HG03442 (cell line): ENCODE measurements at regions not wholly inside any gene's neighbourhood (a gene's known extent, or its start where the extent isn't known, plus 50 kb on each side); places are given as distances from the start of the nearest gene placed in this dataset.
"Not testable (repeated sequence)": the region's sequence is repeated elsewhere in the genome, so short reads cannot be mapped to it uniquely, and the experiment has no call there.

Source experiments
- ATAC-seq: cut with Tn5 transposase; IDR thresholded peaks from one replicate; pipeline ENCODE4 v1.9.1; 2021; ENCODE audit warnings: mild to moderate bottlenecking, moderate library complexity; ENCODE audit not compliant: unreplicated experiment

DNA sequence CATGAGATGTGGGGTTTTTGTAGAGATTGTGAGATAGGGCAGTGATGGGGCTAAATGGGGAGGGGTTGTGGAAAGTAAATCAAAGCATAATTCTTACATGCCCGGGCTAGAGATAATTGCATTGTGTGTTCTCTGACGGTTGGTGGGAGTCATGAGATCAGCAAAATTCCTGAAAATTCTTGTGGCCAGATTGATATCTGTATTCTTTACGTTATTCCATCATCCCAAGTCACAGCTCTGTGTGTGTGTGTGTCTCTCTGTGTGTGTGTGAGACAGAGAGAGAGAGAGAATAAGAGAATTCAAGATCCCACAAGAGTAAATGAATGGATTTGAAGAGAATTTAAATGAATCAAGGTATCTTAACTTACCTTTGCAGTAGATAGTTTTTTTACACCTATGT is 138.6 kb upstream of the ARHGAP20 start:
- ATAC-seq: no peak

DNA sequence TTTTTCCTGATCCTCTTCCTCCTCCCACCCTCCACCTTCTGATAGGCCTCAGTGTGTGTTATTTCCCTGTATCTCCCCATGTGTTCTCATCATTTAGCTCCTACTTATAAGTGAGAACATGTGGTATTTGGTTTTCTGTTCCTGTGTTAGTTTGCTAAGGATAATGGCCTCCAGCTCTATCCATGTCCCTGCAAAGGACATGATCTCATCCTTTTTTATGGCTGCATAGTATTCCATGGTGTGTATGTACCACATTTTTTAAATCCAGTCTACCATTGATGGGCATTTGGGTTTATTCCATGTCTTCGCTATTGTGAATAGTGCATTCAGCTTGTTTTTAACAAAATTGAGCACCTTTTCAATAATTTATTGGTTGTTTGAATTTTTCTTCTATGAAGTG is 130.8 kb upstream of the ARHGAP20 start:
- not testable (repeated sequence) for ATAC-seq

DNA sequence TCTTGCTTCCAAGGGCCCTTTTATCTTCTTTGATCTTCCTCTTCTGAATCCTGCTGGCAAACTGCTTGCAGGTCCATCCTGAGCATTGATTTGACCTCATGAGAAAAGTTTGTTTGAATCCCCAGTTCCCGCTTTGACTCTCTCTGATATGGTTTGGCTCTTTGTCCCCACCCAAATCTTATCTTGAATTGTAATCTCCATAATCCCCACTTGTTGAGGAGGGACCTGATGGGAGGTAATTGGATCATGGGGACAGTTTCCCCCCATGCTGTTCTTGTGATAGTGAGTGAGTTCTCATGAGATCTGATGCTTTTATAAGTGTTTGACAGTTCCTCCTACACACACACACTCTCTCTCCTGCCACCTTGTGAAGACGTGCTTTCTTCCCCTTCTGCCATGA is 126.6 kb upstream of the ARHGAP20 start:
- ATAC-seq: no peak

DNA sequence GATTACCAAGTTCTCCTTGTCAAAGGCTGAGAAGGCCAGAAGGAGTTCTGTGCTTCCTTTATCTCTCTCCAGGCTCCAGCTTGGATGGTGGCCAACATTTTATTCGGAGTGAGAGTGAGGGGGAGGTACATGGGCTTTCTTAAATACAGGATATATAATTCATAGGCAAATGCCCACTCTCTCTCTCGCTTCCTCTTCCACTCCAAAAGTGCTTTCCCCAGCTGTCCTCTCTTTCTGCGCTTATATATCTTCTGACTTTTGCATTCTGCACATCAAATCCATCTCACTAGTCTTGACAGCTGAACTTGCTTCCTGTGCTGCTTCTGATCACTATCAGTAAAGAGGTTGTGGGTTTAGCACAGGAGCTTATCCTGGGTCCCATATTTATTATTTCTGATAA is 125.4 kb upstream of the ARHGAP20 start:
- ATAC-seq: no peak

DNA sequence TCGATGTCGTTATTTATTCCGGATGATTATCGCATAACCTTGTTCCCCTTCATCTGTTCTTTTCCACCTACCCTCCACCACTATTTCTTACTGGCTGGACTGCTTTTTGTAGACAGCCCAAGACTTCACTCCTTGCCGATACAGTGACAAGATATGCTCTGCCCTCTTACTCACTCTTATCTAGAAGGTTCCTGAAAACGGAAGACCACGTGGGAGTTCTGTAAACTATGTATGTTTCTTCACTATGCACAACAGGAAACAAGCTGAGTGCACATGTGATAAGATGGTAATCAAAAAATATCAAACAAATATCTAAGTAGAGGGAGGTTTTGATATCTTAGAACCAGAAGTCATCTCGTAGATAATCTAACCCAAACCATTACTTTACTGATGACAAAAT is 122.9 kb upstream of the ARHGAP20 start:
- no peak for ATAC-seq

DNA sequence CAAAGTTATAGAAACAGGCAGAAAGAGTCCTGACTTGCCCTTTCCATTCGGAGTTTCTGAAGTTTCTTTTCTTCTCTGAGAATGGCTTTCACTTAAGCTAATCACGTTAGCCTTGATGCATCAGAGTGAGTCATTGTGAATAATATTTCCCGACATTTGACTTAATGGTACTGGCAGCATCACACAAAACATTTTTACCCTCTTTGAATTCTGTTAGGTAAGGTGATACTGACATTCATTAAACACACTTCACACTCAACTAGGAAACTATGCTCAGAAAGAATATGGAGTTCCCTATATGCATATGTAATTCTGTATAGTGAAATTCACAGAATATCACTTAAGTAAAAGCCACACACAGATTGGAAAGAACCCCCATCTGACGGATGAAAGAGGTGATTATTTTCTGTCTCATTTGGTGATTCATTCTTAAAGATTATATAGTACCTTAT is 120.8 kb upstream of the ARHGAP20 start:
- ATAC-seq: no peak

DNA sequence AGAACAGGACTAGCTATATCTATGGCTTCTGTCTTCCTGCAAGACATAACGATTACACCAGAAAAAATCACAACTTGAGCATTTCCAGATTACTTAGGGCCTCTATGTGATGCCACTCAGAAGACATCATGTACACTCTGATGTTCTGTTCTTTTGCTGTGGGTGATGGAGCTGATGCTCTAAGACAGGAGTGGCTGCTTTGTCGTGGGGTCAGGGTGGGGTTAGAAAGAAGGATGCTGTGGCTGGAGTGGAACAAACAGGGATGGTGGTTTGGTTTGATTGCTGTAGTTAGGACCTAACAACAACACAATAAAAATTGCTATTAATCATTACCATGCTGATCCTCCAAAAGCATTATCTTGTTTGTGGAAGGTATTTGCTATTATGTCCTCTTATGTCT is 120.3 kb upstream of the ARHGAP20 start:
- ATAC-seq: no peak

DNA sequence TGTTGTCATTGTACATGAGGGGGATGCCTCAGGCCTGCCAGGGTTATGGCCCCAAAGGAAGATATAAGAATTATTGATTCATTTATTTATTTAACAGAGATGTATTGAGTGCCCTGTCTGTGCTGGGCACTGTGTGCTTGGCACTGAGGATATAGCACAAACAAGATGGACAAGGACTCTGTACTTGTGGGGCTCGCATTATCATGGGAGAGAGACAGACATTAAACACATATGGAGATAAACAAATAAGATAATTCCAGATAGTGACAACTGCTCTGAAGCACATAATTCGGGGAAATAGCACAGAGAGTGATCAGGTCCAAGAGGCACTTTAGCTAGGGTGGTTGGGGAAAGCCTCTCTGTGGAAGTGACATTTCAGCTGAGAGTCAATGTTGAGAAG is 119.8 kb upstream of the ARHGAP20 start:
- no peak for ATAC-seq

DNA sequence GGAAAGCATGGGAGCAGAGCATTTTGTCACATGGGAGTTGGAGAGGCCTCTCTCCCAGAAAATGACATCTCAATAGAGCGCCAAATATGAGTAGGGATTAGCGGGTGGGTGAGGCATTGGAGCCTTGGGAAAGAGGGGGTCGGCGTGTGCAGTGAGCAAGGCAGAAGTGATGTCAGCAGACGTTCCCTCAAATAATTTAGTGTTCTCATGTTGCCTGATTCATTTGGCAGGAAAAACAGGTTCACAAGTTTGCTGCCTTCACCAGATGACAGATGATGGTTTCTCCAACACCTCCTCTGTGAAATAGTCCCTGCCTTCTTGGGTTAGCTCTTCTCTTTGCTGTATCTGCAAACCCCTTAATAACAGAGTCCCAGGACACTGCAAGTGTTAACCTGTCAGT is 118.5 kb upstream of the ARHGAP20 start:
- ATAC-seq: no peak

DNA sequence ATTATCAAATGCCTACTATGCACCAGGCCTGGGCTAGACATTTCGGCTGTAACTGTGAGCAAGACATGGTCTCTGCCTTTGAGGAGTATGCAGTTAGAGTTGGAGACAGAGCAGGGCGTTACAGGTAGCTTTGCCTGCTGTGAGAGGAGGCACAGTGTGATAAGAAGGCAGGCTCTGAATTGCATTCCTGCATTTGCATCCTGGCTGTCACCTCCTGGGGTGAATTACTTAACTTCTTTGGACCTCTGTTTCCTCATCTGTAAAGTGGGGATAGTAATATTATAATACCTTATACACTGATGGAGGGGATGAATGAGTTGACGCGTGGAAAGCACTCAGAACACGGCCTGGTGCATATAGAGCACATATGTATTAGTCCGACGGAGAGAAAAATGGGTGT is 118.1 kb upstream of the ARHGAP20 start:
- ATAC-seq: no peak

DNA sequence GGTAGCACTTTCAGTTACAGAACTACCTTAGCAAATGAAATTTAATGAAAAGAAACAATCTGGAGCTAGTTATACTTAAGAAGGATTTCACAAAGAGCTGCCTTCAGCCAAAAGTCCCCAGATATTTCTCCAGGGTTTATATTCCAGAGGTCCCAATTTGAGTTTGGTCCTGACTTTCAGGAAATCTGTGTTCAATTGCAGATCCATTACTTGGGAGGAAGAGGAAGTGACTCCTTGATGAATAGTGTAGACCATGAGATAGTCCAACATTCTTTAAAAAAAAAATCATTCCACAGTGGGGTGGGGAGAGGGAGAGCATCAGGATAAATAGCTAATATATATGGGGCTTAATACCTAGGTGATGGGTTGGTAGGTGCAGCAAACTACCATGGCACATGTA is 117.6 kb upstream of the ARHGAP20 start:
- no peak for ATAC-seq

DNA sequence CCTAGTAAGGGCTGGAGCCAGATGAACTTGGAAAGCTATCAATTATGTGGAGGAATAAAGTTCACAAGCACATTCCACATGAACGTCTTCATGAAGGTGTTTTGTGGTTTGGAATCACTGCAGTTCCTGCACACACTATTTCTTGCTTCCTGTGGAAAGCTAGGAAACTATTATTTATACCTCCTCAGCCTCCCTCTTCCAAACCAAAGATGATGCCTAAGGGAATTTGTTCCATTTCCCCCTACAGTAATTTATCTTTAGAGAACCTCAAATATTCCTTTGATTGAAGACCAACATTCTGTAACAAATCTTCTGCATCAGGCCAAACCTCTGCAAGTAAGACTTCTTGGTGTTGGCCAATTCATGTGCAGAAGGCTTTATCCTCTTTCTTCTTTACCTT is 115.8 kb upstream of the ARHGAP20 start:
- no peak for ATAC-seq

DNA sequence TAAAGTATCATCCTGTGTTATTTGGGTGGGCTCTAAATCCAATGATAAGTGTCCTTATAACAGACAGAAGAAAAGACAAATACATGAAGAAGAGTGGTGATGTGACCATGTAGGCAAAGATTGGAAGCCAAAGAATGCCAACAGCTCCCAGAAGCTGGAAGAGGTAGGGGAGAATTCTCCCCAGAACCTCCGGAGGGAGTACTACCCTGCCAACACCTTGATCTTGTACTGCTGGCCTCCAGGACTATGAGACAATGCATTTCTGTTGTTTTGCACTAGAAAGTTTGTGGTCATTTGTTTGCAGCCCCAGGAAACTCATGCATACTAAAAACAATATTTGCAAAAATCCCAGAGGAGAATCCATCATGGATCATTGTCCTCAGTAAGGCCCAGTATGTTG is 115.0 kb upstream of the ARHGAP20 start:
- ATAC-seq: no peak

DNA sequence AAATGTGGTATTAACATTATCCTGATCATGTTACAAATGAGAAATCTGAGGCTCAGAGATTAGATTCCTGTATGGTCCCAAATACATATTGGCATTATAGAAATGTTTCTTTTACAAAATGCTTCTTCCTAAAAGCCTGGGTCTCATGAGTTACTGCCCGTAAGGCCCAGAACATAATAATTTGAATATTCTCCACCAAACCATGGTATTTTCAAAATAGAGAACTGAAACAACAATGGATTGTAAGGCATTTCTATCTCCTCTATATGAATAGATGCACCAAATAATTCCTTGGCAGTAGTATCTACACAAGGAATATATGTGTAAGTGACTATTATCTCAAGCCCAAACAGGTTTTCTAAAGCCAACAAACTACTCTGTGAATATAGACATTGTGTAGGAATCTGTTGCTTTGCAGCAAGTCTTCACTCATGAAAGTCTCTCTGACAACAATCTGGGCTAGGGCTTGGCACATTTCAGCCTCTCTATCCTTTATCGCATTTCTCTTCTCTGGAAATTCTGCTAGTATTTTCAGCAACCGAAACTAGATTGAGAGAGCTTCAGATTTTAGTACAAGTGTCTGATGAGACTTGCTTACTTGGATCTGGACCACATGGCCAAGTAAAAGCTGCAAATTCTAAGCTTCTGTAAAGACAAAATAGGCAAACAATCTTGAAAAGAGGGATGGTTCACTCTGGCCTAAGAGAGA is 112.8 kb upstream of the ARHGAP20 start:
- ATAC-seq: no peak

DNA sequence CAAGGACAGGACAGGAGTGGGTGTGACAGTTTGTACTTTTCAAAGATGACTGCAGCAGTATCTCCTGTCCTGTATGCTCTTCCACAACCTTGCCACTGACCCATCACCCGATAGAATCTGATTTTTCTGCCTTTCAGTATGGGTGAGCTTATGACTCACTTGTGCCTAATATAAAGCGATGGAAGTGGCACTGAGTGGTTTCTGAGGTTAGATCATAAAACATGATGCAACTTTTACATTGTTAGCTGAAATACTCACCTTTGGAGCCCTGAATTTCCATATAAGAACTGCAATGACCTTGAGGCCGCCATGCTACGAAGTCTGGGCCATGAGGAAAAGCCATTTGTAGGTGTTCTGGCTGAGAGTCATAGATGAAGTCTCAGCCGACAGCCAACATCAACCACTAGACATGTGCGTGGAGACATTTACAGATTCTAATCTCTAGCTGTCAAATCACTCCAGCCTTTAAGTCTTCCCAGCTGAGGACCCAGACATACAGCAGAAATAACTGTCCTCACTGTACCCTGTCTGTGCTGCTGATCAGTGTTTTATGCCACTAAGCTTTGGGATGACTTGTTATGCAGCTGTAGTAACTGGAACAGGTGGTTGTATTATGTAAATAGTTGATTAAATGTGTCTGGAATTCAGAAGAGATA is 105.9 kb upstream of the ARHGAP20 start:
- ATAC-seq: no peak

DNA sequence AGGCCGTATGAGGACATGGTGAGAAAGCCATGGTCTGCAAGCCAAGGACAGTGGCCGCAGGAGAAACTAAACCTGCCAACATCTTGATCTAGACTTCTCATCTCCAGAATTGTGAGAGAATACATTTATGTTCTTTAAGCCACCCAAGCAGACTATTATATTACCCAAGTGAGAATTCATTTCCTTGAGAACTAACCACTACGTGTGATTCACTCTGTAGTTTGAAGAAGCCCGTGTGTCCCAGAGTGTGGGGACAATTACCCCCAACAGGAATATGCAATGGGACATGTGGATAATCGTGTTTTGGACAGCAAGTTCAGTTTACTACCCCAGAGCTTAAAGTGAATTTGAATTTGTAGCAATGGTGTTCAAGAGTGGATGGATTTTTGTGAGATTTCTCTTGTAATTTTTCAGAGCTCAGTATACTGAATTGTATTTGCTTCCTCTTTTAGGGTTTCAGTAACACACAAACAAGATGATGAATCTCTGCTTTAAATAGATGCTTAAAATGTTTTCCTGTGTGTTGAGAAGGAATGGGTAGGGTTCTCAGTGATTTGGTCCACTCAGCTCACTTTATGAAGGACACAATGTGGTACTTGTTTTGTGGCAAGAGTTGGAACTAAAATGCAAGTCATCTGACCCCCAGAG is 100.0 kb upstream of the ARHGAP20 start:
- ATAC-seq: no peak

DNA sequence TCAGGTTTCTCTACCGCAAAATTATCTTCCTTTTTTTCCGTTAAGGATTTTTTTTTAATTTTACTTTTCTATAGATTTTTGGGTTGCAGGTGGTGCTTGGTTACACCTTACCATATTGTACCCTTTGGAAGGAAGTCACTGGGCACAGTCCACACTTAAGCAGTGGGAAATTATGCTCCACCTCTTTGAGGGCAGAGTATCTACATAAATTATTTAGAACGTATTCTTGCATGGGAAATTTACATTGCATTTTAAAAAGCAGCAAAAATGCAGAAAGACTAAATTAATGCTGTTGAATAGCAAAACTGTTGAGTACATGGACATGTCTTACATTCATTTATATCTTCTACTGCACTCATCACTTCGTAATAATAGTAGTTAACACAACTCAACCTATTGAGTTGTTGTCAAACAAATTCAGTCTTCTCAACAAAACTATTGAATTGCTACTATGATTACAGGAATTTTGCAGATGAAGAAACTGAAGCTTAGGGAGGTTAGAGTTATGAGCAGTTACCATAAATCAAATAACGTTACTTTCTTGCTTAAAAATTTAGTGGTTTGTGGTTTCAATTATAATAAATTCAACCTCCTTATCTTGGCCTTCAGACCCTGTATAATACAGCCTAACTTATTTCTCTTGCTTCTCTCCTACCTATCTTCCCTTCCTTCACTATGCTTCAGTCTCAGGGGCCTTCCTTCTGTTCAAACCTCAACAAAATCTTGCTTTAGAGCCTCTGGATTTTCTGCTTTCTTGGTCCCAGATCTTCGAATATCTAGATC is 97.4 kb upstream of the ARHGAP20 start:
- no peak for ATAC-seq

DNA sequence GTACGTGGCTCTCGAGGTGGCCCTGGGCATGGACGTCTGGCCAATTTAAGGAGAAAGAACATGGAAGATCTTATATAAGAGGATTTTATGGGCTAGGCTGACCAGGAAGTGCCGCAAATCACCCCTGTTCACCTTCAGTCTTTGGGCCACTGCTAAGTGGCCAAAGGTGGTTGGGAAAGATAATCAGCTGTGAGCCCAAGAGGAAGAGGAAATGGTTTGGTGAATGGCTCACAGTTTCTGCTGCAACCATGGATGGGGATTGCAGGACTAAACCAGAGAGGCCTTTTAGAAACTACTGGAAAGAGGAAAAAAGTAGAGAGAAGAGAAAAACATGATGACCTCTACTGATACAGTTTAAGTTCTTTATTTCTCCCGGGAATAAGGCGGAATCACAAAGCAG is 96.0 kb upstream of the ARHGAP20 start:
- ATAC-seq: no peak

DNA sequence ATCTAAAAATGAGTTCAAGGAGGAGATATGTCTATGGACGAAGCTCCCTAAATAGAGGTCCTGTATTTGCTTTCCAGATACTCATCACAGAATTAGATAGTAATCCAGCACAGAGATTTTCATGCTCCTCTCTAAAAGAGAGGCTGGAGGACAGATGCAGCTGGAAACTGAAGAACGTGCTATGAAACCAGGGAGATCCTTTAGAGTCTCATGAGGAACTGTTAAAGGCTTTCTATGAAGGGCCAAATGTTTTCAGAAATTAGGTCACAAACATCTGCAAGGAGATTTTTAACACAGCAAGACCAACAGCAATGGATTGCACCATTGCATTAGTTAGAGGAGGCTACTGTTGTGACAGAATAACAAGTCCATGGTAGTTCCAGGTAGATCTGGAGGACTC is 95.6 kb upstream of the ARHGAP20 start:
- ATAC-seq: no peak

DNA sequence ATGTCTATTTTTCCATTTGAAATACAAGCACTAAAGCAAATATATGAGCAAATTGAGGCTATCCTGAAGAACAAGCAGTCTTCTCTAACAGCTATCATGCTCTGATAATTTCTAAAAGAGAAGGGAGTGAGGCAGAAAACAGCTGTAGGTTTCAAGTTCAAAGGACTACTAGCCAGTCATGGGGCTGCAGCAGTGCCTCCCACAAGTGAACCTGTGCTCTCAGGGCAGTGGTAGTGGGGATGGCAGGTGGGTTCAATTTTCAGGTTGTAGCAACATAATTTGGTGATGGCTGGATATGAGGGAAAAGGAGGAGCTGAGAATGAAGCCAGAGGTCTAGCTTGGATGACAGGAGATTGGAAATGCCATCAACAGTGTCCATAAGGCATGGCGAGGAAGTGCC is 93.5 kb upstream of the ARHGAP20 start:
- no peak for ATAC-seq

DNA sequence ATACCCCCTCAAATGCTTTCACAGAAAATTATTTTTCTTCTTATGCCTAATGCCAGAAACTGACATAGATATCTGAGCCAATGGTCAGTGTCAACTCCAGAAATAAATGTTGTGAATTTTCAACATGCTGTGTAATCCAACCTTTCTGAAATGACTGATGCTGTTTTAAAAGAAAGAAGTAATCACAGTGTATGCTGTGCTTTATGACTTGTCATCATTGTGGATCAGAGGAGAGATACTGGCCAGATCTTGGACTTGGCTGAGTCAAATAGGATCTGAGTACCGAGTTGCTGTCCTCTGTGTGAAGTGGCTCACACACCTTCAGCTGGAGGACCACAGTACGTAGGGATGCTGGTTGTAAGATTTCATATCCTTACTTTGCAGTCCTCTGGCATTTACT is 89.9 kb upstream of the ARHGAP20 start:
- ATAC-seq: no peak

DNA sequence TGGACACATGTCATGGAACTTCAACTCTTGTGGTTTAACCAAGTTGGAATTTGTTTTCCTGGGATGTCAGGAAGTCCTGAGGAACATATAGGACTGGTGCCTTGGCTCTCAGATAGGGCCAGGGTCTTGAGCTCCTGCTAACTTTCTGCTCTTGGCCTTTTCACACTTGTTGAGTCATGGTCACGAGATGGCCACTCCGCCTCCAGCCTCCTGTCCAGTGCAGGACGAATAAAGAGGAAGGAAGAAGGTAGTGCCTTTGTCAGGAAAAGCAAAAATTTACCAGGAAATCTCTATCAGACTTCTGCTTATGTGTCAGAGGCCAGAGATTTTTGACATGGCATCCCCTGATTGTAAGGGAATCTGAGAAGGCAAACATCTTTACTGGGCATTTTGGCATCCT is 89.1 kb upstream of the ARHGAP20 start:
- no peak for ATAC-seq
